ENCODE measurements at regions not wholly inside any gene's neighbourhood (a gene's known extent, or its start where the extent isn't known, plus 50 kb on each side); places are given as distances from the start of the nearest gene placed in this dataset.

- H3K36me3 Mint-ChIP-seq (ENCODE audit: low read depth), result no peaks in the 10 kb centered on the region
- Histone ChIP-seq H3K9me3 (ENCODE audit: control insufficient read depth, low read length) (peaks cover 11% of the 10 kb centered on the region), H3K27me3 (ENCODE audit: control insufficient read depth, insufficient read depth, low read length, poor library complexity, severe bottlenecking) (no peaks in the 10 kb centered on the region), H3K36me3 (ENCODE audit: control insufficient read depth, insufficient read depth, low read length) (no peaks in the 10 kb centered on the region), H3K9ac (ENCODE audit: extremely low read depth, low read length, poor library complexity, severe bottlenecking) (no peak overlapping the region), H3K4me1 (ENCODE audit: control insufficient read depth, insufficient read depth, low read length) (no peaks in the 10 kb centered on the region), H3K27ac (ENCODE audit: low read depth, low read length) (no peak overlapping the region), H3K4me3 (ENCODE audit: low read length) (no peak overlapping the region)
- peaks cover 17% of the 10 kb centered on the region for H3K9me3 Mint-ChIP-seq
- no peak overlapping the region for H3K27ac Mint-ChIP-seq
- 96 to 100% methylated on average over 4 of the region's 4 CpGs for whole genome bisulfite sequencing, 2 experiments (ENCODE audit: insufficient coverage in 1 of 2, insufficient read length in 1 of 2)
- H3K4me3 Mint-ChIP-seq, result no peak overlapping the region
- peak; percentile 41 for TF ChIP-seq CTCF (conservative IDR thresholded peaks at IDR 0.05)
- no peaks in the 10 kb centered on the region for H3K4me1 Mint-ChIP-seq
- DNase-seq, result no peak
- peaks cover 2% of the 10 kb centered on the region for H3K27me3 Mint-ChIP-seq (ENCODE audit: insufficient read depth)
Measured at GRCh38 chr14:39956372-39956771, 524.1 kb upstream of the FBXO33 start.

GRCh38 chr14:39948235-39948634 lies 516.0 kb upstream of the FBXO33 start:
- no peak overlapping the region for H3K4me3 Mint-ChIP-seq
- no peak overlapping the region for H3K4me3 ChIP-seq (ENCODE audit: low read length)
- H3K4me1 ChIP-seq (ENCODE audit: control insufficient read depth, insufficient read depth, low read length), result peaks cover 5% of the 10 kb centered on the region
- H3K4me1 Mint-ChIP-seq, result peaks cover 4% of the 10 kb centered on the region
- WGBS, 2 experiments (ENCODE audit: insufficient coverage in 1 of 2, insufficient read length in 1 of 2), result 75 to 85% methylated on average over 1 to 2 of the region's 2 CpGs
- H3K9ac ChIP-seq (ENCODE audit: extremely low read depth, low read length, poor library complexity, severe bottlenecking), result no peak overlapping the region
- H3K9me3 ChIP-seq (ENCODE audit: control insufficient read depth, low read length), result peaks cover 9% of the 10 kb centered on the region
- no peaks in the 10 kb centered on the region for H3K36me3 ChIP-seq (ENCODE audit: control insufficient read depth, insufficient read depth, low read length)
- peaks cover 12% of the 10 kb centered on the region for H3K9me3 Mint-ChIP-seq
- no peak for TF ChIP-seq CTCF (conservative IDR thresholded peaks at IDR 0.05)
- no peaks in the 10 kb centered on the region for H3K27me3 Mint-ChIP-seq (ENCODE audit: insufficient read depth)
- H3K36me3 Mint-ChIP-seq (ENCODE audit: low read depth), result no peaks in the 10 kb centered on the region
- H3K27ac ChIP-seq (ENCODE audit: low read depth, low read length), result no peak overlapping the region
- DNase-seq, result no peak
- H3K27ac Mint-ChIP-seq, result no peak overlapping the region
- no peaks in the 10 kb centered on the region for H3K27me3 ChIP-seq (ENCODE audit: control insufficient read depth, insufficient read depth, low read length, poor library complexity, severe bottlenecking)

GRCh38 chr14:39946807-39947206 lies 514.6 kb upstream of the FBXO33 start:
- TF ChIP-seq CTCF (conservative IDR thresholded peaks at IDR 0.05), result no peak
- Histone ChIP-seq H3K4me1 (ENCODE audit: control insufficient read depth, insufficient read depth, low read length) (peaks cover 5% of the 10 kb centered on the region), H3K27ac (ENCODE audit: low read depth, low read length) (no peak overlapping the region), H3K4me3 (ENCODE audit: low read length) (no peak overlapping the region), H3K36me3 (ENCODE audit: control insufficient read depth, insufficient read depth, low read length) (no peaks in the 10 kb centered on the region), H3K9me3 (ENCODE audit: control insufficient read depth, low read length) (no peaks in the 10 kb centered on the region), H3K27me3 (ENCODE audit: control insufficient read depth, insufficient read depth, low read length, poor library complexity, severe bottlenecking) (no peaks in the 10 kb centered on the region), H3K9ac (ENCODE audit: extremely low read depth, low read length, poor library complexity, severe bottlenecking) (no peak overlapping the region)
- Mint-ChIP-seq H3K4me1 (peaks cover 4% of the 10 kb centered on the region), H3K4me3 (no peak overlapping the region), H3K9me3 (peaks cover 2% of the 10 kb centered on the region), H3K36me3 (ENCODE audit: low read depth) (no peaks in the 10 kb centered on the region), H3K27ac (no peak overlapping the region), H3K27me3 (ENCODE audit: insufficient read depth) (no peaks in the 10 kb centered on the region)
- DNase-seq, result peak; percentile 45
- 64 to 81% methylated on average over 1 to 2 of the region's 2 CpGs for WGBS, 2 experiments (ENCODE audit: insufficient coverage in 1 of 2, insufficient read length in 1 of 2)
